GM10248 (cell line): ENCODE measurements at regions not wholly inside any gene's neighbourhood (a gene's known extent, or its start where the extent isn't known, plus 50 kb on each side); places are given as distances from the start of the nearest gene placed in this dataset.

Source experiments
- CTCF ChIA-PET: fragments of 300-600 bp; sonication (Branson Sonifier 250); formaldehyde crosslinking; extraction: SDS; loops from one replicate; lab custom pipeline; 2021; ENCODE audit warnings: antibody characterized with exemption; lab: Yijun Ruan, JAX
- POLR2A ChIA-PET: fragments of 350-650 bp; sonication (Branson Sonifier 250); formaldehyde crosslinking; extraction: SDS; loops from one replicate; lab custom pipeline; 2020; ENCODE audit warnings: antibody characterized with exemption; lab: Yijun Ruan, JAX
- DNase-seq: peaks from one replicate; pipeline ENCODE4 v3.0.0; 2012; ENCODE audit errors: extremely low spot score
- CTCF ChIP-seq: IDR thresholded peaks from 2 replicates; pipeline ENCODE4 v1.5.1; 2012; ENCODE audit warnings: mild to moderate bottlenecking, low read depth; ENCODE audit errors: extremely low read depth, missing control alignments, control extremely low read depth

- TF ChIP-seq CTCF, result no peak
- POLR2A ChIA-PET, result no interaction called here
- CTCF ChIA-PET, result interaction anchor here (1.8 to 3.1 kb wide), 2 partner anchors 12 to 15 kb away, joined by 8 to 11 read pairs; no protein-coding TSS in a partner anchor
- DNase-seq, result no peak
Observed at GRCh38 chr13:91203430-91203829, 144.1 kb upstream of the MIR17HG start.

GRCh38 chr13:91207261-91207660 lies 140.2 kb upstream of the MIR17HG start:
- TF ChIP-seq CTCF, result no peak
- no peak for DNase-seq
- CTCF ChIA-PET, result no interaction called here
- POLR2A ChIA-PET, result no interaction called here

GRCh38 chr13:91211510-91211909 lies 136.0 kb upstream of the MIR17HG start:
- no peak for TF ChIP-seq CTCF
- no peak for DNase-seq
- POLR2A ChIA-PET, result no interaction called here
- CTCF ChIA-PET, result no interaction called here

- DNase-seq, result no peak
- no peak for TF ChIP-seq CTCF
- ChIA-PET POLR2A (no interaction called here), CTCF (no interaction called here)
Observed at GRCh38 chr13:91212231-91212630, 135.3 kb upstream of the MIR17HG start.

- ChIA-PET CTCF (interaction anchor here (1.0 to 2.5 kb wide), 2 partner anchors 10 to 20 kb away, joined by 3 to 8 read pairs; no protein-coding TSS in a partner anchor), POLR2A (no interaction called here)
- TF ChIP-seq CTCF, result no peak
- DNase-seq, result no peak
Observed at GRCh38 chr13:91214031-91214430, 133.5 kb upstream of the MIR17HG start.

GRCh38 chr13:91216928-91217700 lies 130.4 kb upstream of the MIR17HG start:
- no peak for DNase-seq
- ChIA-PET CTCF (interaction anchor here (1.1 to 2.6 kb wide), 3 partner anchors 13 to 31 kb away, joined by 3 to 11 read pairs (median 3); no protein-coding TSS in a partner anchor), POLR2A (no interaction called here)
- no peak for TF ChIP-seq CTCF
